ENCODE measurements at regions not wholly inside any gene's neighbourhood (a gene's known extent, or its start where the extent isn't known, plus 50 kb on each side); places are given as distances from the start of the nearest gene placed in this dataset.
"Not testable (repeated sequence)": the region's sequence is repeated elsewhere in the genome, so short reads cannot be mapped to it uniquely, and the experiment has no call there.

GRCh38 chr7:4319280-4319679 lies 362.8 kb upstream of the FOXK1 start:
- DNase-seq (ENCODE audit: low read depth in 4 of 4, low spot score in 1 of 4), result no peak

DNA sequence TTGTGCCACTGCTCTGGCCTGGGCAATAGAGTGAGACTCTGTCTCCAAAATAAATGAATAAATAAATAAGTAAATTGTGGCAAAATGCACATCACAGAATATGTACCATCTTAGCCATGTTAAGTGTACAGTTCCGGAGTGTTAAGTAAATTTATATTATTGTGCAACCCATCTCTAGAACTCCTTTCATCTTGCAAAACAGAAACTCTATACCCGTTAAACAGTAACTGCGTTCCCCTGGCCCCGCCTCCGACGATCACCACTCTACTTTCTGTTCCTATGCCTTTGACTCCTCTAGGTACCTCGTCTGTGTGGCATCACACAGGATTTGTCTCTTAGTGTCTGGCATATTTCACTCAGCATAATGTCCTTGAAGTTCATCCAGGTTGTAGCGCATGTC lies 356.4 kb upstream of the FOXK1 start:
- no peak for DNase-seq (ENCODE audit: low read depth in 4 of 4, low spot score in 1 of 4)

GRCh38 chr7:4331711-4332110 lies 350.4 kb upstream of the FOXK1 start:
- no peak for DNase-seq (ENCODE audit: low read depth in 4 of 4, low spot score in 1 of 4)

- DNase-seq (ENCODE audit: low read depth in 4 of 4, low spot score in 1 of 4), result no peak
These were observed 343.5 kb upstream of the FOXK1 start for GRCh38 chr7:4338556-4338955.

DNA sequence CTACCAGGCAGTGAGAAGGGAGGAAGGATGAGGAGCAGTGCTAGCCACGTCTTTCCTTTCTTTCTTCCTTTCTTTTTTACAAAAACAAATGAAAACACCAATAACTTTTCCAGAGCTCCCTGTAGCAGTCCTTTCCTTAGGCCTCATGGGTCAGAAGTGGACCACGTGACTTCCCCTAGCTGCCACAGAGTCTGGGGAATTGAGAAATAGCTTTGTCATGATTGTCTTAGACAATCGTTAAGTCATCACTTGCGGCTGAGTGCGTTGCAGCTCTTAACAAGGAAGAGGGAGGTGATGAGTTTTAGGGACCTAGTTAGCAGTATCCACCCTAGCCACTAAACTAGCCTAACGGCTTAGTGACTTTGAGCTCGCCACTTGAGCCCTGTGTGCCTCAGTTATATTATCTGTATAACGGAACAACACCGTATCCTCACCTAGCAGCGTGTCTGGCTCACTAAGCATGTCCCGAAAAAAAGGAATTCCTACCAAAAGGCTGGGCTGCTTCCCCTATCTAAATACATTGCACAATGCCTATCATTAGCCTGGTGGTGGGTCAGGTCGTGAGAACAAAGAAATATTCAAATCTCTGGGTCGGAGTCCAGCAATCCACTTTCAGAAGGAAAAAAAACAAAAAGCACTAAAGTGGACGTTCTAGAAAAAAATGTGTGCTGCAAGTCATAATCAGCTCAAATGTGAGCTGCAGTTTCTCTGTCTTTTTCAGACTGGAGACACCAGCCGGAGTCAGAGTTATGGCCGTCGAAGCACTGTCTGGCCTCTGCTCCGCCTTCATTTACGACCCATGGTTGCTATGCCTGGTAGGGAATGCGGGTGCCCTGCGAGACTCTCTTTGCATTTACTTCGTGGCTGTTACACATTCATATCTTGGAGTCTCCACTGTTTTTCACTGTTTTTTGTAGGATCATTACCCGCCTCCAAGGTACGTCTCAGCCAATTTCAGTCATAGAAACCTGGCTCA lies 338.5 kb upstream of the FOXK1 start:
- DNase-seq (ENCODE audit: low read depth in 4 of 4, low spot score in 1 of 4), result no peak

DNA sequence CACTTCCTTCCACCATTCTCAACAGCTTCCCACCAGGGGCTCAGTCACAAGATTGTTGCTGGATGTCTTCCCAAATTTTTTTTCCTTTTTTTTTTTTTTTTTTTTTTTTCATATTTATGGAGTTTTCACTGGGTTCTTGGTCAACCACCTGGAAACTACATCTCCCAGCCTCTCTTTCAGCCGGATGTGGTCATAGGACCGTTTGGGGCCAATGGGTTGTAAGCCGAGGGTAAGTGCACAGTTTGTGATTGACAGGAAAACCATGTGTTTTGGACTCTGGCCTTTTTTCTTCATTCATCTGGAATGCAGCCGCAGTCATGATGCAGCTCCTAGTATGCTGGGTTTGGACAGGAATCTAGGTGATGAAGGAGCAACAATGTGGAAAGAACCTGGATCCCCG lies 337.1 kb upstream of the FOXK1 start:
- DNase-seq (ENCODE audit: low read depth in 4 of 4, low spot score in 1 of 4), result no peak

- DNase-seq (ENCODE audit: low read depth in 4 of 4, low spot score in 1 of 4), result no peak
These were observed 330.0 kb upstream of the FOXK1 start for GRCh38 chr7:4352069-4352468.

DNA sequence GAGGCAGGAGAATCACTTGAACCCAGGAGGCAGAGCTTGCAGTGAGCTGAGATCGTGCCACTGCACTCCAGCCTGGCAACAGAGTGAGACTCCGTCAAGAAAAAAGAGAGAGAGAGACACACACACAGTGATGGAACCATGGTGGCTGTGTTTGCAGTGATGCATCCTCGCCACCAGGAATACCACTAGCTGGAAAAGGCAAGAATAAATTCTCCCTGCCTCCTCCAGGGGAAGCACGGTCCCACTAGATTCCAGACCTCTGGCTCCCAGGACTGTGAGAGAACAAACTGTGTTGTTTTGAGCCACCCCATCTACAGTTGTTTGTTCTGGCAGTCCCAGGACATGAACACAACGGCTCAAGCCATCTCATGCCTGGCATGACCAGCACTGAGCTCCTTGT lies 320.3 kb upstream of the FOXK1 start:
- DNase-seq (ENCODE audit: low read depth in 4 of 4, low spot score in 1 of 4), result no peak

GRCh38 chr7:4383584-4383983 lies 298.5 kb upstream of the FOXK1 start:
- no peak for DNase-seq (ENCODE audit: low read depth in 4 of 4, low spot score in 1 of 4)

DNA sequence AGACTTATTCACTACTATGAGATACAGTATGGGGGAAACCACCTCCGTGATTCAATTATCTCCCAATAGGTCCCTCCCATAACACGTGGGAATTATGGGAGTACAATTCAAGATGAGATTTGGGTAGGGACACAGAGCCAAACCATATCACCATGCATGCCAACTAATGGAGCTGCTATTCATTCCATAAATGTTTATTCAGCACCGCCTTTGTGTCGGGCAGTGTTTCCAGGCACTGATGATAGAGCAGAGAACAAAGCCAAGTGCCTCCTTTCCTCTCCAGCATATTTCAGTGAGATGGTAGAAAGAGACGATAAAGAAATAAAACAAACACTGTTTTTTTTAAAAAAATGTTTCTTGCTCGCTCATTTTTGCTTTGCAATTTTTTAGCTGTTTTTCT lies 295.9 kb upstream of the FOXK1 start:
- DNase-seq (ENCODE audit: low read depth in 4 of 4, low spot score in 1 of 4), result no peak

DNA sequence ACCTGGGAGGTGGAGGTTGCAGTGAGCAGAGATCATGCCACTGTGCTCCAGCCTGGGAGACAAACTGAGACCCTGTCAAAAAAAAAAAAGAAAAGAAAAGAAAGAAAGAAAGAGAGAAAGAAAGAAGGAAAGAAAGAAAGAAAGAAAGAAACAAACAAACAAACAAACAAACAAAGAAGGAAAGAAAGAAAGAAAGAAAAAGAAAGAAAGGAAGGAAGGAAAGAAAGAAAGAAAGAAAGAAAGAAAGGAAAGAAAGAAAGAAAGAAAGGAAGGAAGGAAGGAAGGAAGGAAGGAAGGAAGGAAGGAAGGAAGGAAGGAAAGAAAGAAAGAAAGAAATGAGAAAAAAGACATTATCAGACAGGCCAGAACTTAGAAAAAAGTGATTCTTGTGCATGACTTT lies 291.0 kb upstream of the FOXK1 start:
- DNase-seq (ENCODE audit: low read depth in 4 of 4, low spot score in 1 of 4), result not testable (repeated sequence)

DNA sequence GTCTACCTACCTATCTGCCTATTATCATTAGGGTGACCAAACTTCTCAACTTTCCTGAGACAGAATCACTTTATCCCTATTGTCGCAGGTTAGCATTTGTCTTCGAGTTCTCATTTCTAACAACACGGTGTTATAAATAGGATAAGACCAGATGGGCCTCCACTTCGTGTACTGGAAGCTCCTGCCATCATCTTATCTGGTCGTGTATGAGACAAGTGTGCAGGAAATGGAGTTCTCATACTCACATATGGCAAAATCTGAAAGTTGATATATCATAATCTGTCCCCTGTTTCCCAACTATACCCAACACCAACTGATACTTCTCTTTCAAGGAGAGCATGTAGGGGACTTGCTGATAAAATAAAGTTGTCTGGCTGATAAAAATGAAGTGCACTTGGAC lies 287.4 kb upstream of the FOXK1 start:
- no peak for DNase-seq (ENCODE audit: low read depth in 4 of 4, low spot score in 1 of 4)

- DNase-seq (ENCODE audit: low read depth in 4 of 4, low spot score in 1 of 4), result no peak
These were observed 283.0 kb upstream of the FOXK1 start for GRCh38 chr7:4399121-4399520.

- no peak for DNase-seq (ENCODE audit: low read depth in 4 of 4, low spot score in 1 of 4)
These were observed 282.5 kb upstream of the FOXK1 start for GRCh38 chr7:4399596-4399995.

DNA sequence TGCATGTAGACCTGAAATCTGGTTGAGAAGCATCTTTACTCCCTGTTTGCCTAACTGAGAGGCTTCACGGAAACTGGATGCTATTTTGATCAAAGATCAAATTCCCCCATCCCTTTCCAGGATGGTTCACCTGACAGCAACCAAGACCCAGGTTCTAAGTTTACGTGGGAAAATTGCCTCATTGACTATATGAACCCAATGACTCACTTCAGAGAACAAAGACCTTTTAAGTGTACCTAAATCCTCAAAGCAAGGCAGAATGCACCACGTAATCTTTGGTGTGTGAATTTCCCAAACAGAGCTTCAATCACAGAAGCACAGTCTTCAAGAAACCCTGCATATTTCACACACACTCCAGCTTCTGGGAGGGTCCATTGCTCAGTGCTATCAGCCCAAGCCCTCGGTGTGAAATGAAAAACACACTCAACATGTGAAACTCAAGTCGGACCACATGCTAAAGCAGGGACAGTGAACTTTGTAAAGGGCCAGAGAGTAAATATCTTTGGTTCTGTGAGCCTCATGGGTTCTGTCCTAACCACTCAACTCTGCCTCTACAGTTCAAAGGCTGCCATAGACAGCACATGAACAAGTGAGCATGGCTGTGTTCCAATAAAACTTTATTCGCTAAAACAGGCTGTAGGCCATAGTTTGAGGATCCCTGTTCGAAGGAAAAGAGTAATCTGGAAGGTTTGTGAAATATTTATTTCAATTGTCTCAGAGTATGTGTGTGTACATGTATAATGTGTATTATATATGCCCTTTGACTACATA lies 275.6 kb upstream of the FOXK1 start:
- no peak for DNase-seq (ENCODE audit: low read depth in 4 of 4, low spot score in 1 of 4)

GRCh38 chr7:4409946-4410345 lies 272.1 kb upstream of the FOXK1 start:
- DNase-seq (ENCODE audit: low read depth in 4 of 4, low spot score in 1 of 4), result no peak

DNA sequence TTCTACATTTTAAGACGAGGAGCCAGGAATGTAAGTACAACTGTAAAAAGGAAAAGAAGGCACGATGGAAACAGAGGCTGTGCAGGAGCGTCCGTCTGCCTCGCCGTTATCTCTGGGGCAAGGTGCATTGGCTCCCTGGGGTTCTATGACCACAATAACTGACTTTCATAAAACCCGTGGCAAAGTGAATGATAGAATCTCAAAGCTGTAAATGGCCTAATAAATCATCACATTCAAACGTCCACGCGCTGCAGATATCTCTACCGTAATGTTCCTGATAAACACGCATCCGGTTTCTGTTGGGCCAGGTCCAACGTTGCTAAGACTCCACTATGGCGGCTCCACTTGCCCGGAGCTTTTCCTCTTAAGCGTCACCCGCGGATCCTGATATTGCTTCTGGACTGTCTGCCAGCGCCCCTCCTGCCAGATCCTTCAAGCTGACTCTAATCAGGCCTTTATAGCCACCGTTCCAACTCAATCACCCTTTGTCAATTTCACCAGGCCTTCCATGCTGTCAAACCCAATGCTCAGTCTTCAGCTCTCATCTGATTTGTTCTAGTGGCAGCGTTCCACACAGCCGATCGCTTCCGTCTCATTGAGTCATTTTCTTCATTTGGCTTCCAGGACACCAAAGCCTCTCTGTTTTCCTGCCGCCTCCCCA lies 265.6 kb upstream of the FOXK1 start:
- no peak for DNase-seq (ENCODE audit: low read depth in 4 of 4, low spot score in 1 of 4)

DNA sequence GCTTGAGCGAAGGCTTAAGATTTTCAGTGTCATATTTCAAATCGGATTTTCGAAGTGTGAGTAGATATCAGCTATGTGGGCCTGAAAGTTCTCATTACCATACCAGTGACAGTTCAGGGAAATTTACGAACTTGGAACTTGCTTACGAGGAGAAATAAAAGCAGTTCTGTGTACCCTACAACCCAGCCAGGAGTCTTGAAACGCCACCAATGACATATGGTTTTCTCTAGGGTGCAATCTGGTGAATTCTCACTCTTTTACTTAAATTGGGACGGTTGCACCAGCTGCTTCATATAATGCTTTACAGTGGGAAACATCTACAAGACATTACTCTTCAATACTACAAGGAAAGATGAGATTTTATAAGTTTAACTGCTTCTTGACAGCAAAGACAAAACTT lies 253.6 kb upstream of the FOXK1 start:
- no peak for DNase-seq (ENCODE audit: low read depth in 4 of 4, low spot score in 1 of 4)

GRCh38 chr7:4430227-4430626 lies 251.9 kb upstream of the FOXK1 start:
- no peak for DNase-seq (ENCODE audit: low read depth in 4 of 4, low spot score in 1 of 4)

GRCh38 chr7:4434306-4434705 lies 247.8 kb upstream of the FOXK1 start:
- no peak for DNase-seq (ENCODE audit: low read depth in 4 of 4, low spot score in 1 of 4)

DNA sequence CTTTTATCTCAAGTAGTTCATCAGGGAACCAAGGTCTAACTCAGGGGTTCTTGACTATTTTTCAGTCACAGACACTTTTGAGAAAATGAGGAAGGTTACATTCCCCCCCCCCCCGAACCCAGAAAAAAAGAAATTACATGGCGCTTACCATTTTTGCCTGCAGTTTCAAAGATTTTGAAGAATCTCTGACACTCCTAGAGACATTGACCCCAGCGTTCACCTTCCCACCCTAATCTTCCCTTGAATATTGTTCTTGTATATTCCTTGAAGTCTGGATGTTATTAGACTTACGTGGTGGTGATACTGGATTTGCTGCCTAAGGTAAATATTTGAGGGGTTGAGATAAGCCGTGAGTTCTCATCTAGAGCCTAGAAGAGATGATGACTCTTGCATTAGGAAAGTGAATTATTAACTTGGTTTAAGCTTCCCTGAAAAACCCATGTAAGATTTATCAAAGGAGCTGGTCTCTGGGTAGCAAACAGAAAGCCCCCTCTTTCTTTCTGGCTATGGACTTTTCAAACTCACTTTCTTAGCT lies 245.7 kb upstream of the FOXK1 start:
- DNase-seq (ENCODE audit: low read depth in 4 of 4, low spot score in 1 of 4), result no peak

DNA sequence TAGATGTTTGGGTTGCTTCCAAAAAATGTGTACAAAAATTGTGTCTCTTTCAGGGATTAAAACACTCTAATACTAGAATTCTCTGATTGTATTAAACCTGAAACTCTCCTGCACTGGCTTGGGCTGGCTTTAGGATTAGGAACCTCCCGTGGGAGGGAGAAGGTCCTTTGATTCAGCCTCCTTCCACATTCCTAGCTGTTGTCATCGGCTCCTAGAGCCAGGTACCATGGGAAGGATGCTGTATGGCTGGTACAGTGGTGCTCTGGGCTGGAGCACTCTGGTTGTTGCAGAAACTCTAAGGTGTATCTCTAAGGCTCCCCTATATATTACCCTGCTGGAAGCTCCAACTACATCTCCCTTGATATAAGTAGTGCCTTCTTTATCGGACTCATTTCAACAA lies 245.2 kb upstream of the FOXK1 start:
- DNase-seq (ENCODE audit: low read depth in 4 of 4, low spot score in 1 of 4), result no peak
